ENCODE measurements at regions not wholly inside any gene's neighbourhood (a gene's known extent, or its start where the extent isn't known, plus 50 kb on each side); places are given as distances from the start of the nearest gene placed in this dataset.
"Not testable (repeated sequence)": the region's sequence is repeated elsewhere in the genome, so short reads cannot be mapped to it uniquely, and the experiment has no call there.

- no peak for DNase-seq (ENCODE audit: low spot score)
These were observed 265.1 kb upstream of the C16orf82 start for GRCh38 chr16:26801628-26802027.

DNA sequence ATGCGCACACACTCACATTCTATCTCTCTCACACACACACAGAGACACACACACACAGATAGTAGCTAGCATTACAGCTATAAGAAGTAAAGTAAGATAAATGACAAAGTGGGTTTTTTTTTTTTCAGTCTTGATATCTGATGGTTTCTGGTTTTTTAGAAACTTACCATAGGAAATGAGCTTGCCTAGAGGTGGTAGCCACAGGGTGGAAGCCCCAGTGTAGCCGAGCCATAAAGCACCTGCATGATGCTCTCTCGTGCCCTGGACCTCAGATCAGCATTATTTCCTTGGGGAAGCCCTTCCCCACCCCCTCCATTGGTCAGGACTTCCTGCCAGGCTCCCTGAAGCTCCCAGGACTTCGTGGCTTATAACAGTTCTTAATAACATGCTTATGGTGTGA, 264.3 kb upstream of the C16orf82 start:
- DNase-seq (ENCODE audit: low spot score), result no peak

DNA sequence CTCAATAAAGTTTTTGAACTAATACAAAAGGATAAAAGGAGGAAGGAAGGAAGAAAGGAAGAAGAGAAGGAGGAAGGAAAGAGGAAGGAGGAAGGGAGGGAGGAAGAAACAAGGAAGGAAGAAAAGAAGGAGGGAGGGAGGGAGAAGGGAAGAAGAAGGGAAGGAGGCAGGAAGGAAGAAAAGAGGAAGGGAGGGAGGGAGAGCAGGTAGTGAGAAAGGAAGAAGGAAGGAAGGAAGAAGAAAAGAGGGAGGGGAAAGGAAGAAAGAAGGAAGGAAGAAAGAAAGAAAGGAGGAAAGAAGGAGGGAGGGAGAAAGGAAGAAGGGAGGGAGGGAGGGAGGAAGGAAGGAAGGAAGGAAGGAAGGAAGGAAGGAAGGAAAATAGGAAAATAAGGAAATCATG, 263.8 kb upstream of the C16orf82 start:
- DNase-seq (ENCODE audit: low spot score), result no peak

- no peak for DNase-seq (ENCODE audit: low spot score)
These were observed 260.1 kb upstream of the C16orf82 start for GRCh38 chr16:26806657-26807056.

DNA sequence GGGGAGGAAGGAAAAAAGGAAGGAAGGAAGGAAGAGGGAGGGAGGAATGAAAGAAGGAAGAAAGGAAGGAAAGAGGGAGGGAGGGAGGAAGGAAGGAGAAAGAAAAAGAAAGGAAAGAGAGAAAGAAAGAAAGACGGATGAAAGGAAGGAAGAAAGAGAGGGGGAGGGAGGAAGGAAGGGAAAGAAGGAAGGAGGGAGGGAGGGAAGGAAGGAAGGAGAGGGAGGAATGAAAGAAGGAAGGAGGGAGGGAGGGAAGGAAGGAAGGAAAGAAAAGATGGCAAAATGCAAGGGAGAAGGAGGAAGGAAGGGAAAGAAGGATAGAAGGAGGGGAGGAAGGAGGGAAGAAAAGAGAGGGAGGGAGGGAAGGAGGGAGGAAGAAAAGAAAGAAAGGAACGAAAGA, 257.3 kb upstream of the C16orf82 start:
- no peak for DNase-seq (ENCODE audit: low spot score)

GRCh38 chr16:26816266-26816665, 250.5 kb upstream of the C16orf82 start:
- no peak for DNase-seq (ENCODE audit: low spot score)

- DNase-seq (ENCODE audit: low spot score), result no peak
These were observed 249.7 kb upstream of the C16orf82 start for GRCh38 chr16:26816885-26817571.

DNA sequence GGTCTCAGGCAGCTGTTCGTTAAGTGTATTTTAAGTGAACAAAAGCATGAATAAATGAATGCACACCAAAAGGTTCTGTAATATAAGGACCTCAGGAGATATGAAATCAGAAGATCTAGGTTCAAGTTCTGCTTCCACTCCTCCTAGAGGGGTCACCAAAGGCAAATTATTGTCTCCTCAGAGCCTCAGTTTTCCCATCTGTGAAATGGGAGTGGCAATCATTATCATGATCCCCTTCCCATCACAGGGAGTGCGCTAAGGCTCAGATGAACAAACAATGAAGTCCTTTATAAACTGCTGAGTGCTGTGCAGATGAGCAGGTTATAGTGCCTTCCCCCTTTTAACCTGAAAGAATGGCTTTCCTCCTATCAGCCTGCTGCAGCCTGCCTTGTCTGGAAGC, 248.3 kb upstream of the C16orf82 start:
- no peak for DNase-seq (ENCODE audit: low spot score)

GRCh38 chr16:26824469-26824868, 242.3 kb upstream of the C16orf82 start:
- DNase-seq (ENCODE audit: low spot score), result no peak

DNA sequence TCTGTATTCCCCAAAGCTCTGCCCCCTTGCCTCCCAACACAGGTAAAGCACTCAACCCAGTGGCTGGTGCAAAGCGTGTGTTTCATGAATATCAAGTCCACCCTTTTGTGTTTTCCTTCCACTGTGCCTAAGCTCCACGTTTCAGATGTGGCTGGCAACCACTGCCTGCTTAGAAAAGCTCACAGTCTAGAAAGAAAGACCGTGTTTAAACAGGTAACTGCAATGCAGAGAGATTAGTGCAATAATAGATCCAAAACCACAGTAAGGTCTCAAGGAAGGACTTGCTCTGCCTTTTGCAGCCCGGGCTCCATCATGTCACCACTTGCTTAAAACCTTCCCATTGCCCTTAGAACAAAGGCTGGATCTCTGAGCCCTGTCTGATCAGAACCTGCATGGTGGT, 240.2 kb upstream of the C16orf82 start:
- DNase-seq (ENCODE audit: low spot score), result no peak

DNA sequence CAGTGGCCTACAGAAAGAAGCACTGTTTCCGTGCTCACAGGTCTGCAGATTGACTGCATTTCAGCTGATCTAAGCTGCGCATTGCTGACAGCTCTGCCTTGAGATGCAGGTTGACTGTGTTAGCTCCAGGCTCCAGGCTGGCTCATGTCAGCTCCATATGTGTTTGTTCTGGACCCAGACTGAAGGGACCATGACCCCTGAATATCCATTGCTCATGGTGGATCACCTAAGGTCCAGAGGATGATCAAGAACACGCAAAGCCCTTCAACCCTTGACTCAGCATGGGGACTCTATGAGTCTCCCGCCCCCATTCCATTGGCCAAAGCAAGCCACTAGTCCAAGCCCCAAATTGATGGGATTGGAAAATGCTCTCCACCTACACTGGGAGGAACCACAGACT, 239.3 kb upstream of the C16orf82 start:
- no peak for DNase-seq (ENCODE audit: low spot score)

DNA sequence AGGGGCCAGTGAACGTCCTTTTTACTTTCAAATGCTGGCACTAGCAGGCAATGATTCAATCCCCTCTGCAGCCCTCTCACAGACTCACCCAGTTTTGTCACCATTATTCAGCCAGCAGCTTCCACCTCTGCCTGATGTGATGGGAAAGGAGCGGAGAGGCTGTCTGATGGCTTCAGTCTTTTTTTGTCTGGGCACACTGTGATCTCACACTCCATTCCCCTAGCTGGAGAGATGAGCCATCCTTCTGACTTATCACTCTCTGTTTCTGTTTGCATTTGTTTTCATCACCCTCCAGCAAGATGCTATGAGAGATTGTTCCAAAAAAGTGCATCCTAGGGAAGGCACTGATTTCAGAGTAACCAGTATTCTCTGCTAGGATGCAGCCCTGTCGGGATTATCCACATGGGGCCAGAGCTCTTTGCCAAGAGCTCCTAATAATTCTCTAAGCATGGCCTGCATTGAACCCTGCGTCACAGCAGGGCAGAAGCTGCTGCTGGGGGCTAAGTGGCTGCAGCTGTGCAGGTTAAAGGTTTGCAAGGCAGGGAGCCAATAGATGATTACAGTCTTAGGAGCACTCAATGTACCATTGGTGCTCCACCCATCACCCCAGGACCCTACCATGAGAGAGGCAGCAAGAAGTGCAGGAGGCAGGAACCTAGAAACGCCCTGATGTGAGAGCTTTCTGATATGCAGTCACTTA, 236.1 kb upstream of the C16orf82 start:
- no peak for DNase-seq (ENCODE audit: low spot score)

DNA sequence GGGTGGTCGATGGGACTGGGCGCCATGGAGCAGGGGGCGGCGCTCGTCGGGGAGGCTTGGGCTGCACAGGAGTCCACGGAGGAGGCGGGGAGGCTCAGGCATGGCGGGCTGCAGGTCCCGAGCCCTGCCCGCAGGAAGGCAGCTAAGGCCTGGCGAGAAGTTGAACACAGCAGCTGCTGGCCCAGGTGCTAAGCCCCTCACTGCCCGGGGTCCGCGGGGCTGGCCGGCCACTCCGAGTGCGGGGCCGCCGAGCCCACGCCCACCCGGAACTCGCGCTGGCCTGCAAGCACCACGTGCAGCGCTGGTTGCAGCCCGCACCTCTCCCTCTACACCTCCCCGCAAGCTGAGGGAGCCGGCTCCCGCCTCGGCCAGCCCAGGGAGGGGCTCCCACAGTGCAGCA, 230.6 kb upstream of the C16orf82 start:
- DNase-seq (ENCODE audit: low spot score), result not testable (repeated sequence)

- DNase-seq (ENCODE audit: low spot score), result no peak
These were observed 227.8 kb upstream of the C16orf82 start for GRCh38 chr16:26838931-26839330.

GRCh38 chr16:26840691-26841090, 226.0 kb upstream of the C16orf82 start:
- DNase-seq (ENCODE audit: low spot score), result no peak

GRCh38 chr16:26856271-26856670, 210.5 kb upstream of the C16orf82 start:
- DNase-seq (ENCODE audit: low spot score), result no peak

DNA sequence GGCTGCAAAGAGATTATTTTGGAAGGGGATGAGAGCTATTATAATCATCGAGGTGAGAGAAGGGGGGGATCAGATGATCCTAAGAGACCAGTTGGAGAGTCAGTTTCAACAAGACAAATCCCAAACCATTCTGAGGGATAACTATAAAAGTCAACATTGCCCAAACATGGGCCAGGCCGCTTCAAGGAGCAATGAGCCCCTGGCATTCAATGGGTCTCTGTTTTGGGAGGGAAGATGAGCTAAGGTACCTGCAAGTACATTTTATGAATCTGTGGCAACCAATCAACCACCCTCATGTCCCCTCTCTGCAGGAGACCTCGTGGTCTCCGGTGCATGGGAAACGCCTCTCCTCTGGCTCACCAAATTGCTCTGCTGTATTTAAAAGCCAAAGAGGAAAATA, 209.9 kb upstream of the C16orf82 start:
- DNase-seq (ENCODE audit: low spot score), result no peak

- DNase-seq (ENCODE audit: low spot score), result no peak
These were observed 209.4 kb upstream of the C16orf82 start for GRCh38 chr16:26857371-26857770.

- no peak for DNase-seq (ENCODE audit: low spot score)
These were observed 206.2 kb upstream of the C16orf82 start for GRCh38 chr16:26860506-26860905.

DNA sequence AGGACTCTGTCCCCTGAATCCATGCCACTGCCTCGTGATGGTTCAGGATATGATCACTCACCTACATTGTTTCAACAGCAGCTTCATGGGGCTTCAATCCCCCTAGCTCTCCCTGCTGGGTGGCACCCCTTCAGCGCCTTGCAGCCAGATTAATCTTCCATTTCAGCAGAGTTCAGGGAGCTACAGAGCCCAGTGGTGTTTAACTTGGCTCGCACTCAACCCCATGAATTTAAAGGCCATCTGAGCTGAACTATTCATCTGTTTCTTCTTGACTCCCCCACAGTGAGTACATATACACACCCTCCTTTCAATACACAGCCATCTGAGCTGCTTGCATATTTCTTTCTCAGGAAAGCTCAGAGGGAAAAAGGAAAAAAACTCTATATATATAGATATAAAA, 202.8 kb upstream of the C16orf82 start:
- no peak for DNase-seq (ENCODE audit: low spot score)

DNA sequence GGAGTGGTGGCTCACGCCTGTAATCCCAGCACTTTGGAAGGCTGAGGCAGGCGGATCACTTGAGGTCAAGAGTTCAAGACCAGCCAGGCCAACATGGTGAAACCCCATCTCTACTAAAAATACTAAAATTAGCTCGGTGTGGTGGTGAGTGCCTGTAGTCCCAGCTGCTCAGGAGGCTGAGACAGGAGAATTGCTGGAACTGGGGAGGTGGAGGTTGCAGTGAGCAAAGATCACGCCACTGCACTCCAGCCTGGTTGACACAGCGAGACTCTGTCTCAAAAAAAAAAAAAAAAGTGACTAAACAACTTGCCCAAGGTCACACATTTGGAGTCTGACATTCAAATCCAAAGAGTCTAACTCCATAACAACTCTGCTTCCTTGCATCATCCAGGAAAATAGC, 192.4 kb upstream of the C16orf82 start:
- DNase-seq (ENCODE audit: low spot score), result not testable (repeated sequence)

DNA sequence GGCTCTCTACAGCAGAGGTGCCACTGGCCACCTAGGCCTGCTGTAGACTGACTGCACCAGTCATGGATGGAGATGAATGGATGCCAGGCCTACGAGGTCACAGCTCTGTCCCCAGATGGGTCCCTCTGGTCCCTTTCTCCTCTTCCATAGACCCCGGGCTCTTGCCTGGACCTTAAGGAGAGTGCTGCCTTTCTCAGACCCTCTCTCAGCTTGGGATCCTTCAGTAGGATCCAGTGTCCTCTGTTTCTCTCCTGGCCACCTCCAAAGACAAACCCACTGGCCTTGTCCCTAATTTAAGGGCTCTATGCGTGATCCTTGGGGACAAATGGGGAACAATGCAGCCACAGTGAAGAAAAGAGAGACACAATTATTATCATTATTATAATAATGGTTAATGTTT, 189.3 kb upstream of the C16orf82 start:
- DNase-seq (ENCODE audit: low spot score), result no peak

DNA sequence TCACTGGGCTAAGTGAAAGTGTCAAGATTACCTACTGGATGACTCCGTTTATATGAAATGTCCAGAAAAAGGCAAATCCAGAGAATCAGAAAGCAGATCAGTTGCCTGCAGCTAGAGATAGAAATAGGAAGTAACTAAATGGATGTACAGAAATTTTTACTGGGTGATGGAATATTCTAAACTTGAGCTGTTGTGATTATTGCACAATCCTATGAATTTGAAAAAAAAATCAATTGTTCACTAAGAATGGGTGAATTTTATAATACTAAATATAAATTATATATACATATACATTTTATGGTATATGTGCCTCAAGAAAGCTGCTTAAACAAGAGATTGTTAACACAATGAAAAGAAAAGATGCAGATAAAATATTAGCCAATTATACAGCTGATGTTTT, 181.1 kb upstream of the C16orf82 start:
- no peak for DNase-seq (ENCODE audit: low spot score)

GRCh38 chr16:26889740-26890139, 177.0 kb upstream of the C16orf82 start:
- no peak for DNase-seq (ENCODE audit: low spot score)
